ACC112 (cell line): ENCODE measurements at regions not wholly inside any gene's neighbourhood (a gene's known extent, or its start where the extent isn't known, plus 50 kb on each side); places are given as distances from the start of the nearest gene placed in this dataset.

Source experiments
- H2AFZ ChIP-seq: fragments of 200-600 bp; sonication (generic); one replicate; pipeline ENCODE4 v1.6.0; 2017; ENCODE audit warnings: antibody characterized with exemption, low read length; ENCODE audit not compliant: unreplicated experiment
- H3K27ac ChIP-seq: fragments of 200-600 bp; sonication (generic); 2 replicates; pipeline ENCODE4 v1.5.1; 2014; ENCODE audit warnings: low read depth, mild to moderate bottlenecking, antibody characterized with exemption, low read length, moderate library complexity
- H3K27me3 ChIP-seq: fragments of 200-600 bp; sonication (generic); 2 replicates; pipeline ENCODE4 v1.6.1; 2014; ENCODE audit warnings: mild to moderate bottlenecking, antibody characterized with exemption, low read length, moderate library complexity, mixed read lengths; ENCODE audit not compliant: insufficient read depth
- H3K36me3 ChIP-seq: fragments of 200-600 bp; sonication (generic); 2 replicates; pipeline ENCODE4 v1.6.1; 2016; ENCODE audit warnings: mild to moderate bottlenecking, antibody characterized with exemption, low read length, moderate library complexity, mixed read lengths; ENCODE audit not compliant: insufficient read depth
- H3K4me1 ChIP-seq: fragments of 200-600 bp; sonication (generic); one replicate; pipeline ENCODE4 v1.6.1; 2016; ENCODE audit warnings: low read length, mixed read lengths; ENCODE audit not compliant: insufficient read depth, unreplicated experiment, control insufficient read depth
- H3K4me3 ChIP-seq: fragments of 200-600 bp; sonication (generic); 2 replicates; pipeline ENCODE4 v1.5.1; 2014; ENCODE audit warnings: mild to moderate bottlenecking, low read depth, low read length
- H3K79me2 ChIP-seq: fragments of 200-600 bp; sonication (generic); one replicate; pipeline ENCODE4 v1.6.0; 2016; ENCODE audit warnings: low read length; ENCODE audit not compliant: control insufficient read depth, unreplicated experiment, insufficient read depth

DNA sequence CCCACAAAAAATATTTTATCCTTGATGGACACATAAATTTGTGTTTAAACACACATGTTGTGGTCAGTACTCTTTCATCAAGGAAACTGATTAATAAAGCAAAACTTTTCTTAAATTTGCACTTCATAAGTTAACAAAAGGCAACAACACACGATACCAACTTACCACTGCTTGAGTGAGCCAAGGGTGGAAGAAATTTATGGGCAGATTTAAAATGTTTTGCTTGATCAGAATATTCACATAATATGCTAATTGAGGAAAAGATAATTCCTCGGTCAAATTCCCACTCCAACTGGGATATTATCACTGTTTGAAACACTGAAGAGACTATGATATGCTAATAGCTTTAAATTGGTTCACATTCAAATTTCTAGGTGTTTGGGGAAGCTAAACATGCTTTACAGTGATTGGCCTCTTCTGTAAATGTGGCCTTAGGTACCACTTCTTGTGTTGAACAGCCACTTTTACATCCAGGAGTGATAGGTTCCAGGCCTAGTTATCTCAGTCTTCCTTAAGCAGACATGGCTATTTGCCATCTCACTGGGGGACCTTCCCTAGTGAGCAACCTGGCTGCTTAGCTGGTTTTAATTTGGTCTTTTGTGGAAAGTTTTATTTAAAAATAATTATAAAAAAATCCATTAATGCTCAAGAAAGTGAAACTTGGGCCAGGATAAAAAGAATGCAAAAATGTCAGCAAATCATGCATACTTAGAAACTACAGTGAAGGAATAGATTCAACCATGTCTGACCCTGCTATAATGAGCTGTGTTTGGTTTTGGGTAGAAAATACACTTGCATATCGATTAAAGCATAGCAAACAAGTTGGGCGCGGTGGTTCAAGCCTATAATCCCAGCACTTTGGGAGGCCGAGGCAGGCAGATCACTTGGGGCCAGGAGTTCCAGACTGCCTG is 221.2 kb upstream of the MAP3K7 start:
- H3K27me3 ChIP-seq, result no peaks in the 10 kb centered on the region
- no peak overlapping the region for H3K27ac ChIP-seq
- H3K4me3 ChIP-seq, result no peak overlapping the region
- H3K4me1 ChIP-seq, result no peaks in the 10 kb centered on the region
- no peak overlapping the region for H2AFZ ChIP-seq
- H3K36me3 ChIP-seq, result no peaks in the 10 kb centered on the region
- no peaks in the 10 kb centered on the region for H3K79me2 ChIP-seq

DNA sequence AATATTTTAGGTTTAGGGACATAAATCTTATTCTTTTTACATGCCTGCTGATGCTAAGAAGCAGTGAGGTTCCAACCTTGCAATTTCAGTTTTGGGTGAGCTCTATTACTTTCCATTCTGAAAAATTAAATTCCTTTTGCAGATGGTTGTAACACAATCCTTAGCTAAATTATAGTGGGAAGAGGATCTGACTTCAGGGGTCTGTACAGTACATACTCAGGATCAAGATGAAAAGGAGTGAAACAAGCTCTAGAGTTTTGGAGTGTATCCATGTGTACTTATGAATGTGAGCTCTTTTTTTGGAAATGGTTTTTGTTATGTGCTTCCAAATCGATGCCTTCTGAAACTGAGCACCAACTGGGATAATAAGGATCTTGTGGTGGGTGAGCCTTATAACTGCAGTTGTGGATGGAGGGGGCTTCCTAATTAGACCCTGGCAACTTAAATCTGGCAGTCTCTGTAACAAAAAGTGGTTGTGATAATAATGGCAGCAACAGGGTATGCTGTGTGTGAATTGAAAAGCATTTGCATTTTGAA is 218.8 kb upstream of the MAP3K7 start:
- no peaks in the 10 kb centered on the region for H3K4me1 ChIP-seq
- no peaks in the 10 kb centered on the region for H3K79me2 ChIP-seq
- H2AFZ ChIP-seq, result no peak overlapping the region
- no peaks in the 10 kb centered on the region for H3K36me3 ChIP-seq
- no peak overlapping the region for H3K4me3 ChIP-seq
- H3K27me3 ChIP-seq, result no peaks in the 10 kb centered on the region
- H3K27ac ChIP-seq, result no peak overlapping the region

- no peak overlapping the region for H2AFZ ChIP-seq
- H3K4me3 ChIP-seq, result no peak overlapping the region
- no peaks in the 10 kb centered on the region for H3K4me1 ChIP-seq
Observed at GRCh38 chr6:90803956-90804355, 217.1 kb upstream of the MAP3K7 start.

GRCh38 chr6:90795078-90795477 is 208.2 kb upstream of the MAP3K7 start:
- Histone ChIP-seq H3K79me2 (no peaks in the 10 kb centered on the region), H3K27ac (no peak overlapping the region), H3K27me3 (no peaks in the 10 kb centered on the region), H3K36me3 (no peaks in the 10 kb centered on the region), H2AFZ (no peak overlapping the region), H3K4me1 (no peaks in the 10 kb centered on the region), H3K4me3 (no peak overlapping the region)

More at GRCh38 chr6:90803956-90804355, 217.1 kb upstream of the MAP3K7 start:
- H3K27ac ChIP-seq, result no peak overlapping the region
- no peaks in the 10 kb centered on the region for H3K36me3 ChIP-seq
- H3K79me2 ChIP-seq, result no peaks in the 10 kb centered on the region
- no peaks in the 10 kb centered on the region for H3K27me3 ChIP-seq

GRCh38 chr6:90793771-90794170 is 206.9 kb upstream of the MAP3K7 start:
- Histone ChIP-seq H3K36me3 (no peaks in the 10 kb centered on the region), H3K27me3 (no peaks in the 10 kb centered on the region), H3K4me1 (no peaks in the 10 kb centered on the region), H3K27ac (no peak overlapping the region), H3K79me2 (no peaks in the 10 kb centered on the region), H3K4me3 (no peak overlapping the region), H2AFZ (no peak overlapping the region)

DNA sequence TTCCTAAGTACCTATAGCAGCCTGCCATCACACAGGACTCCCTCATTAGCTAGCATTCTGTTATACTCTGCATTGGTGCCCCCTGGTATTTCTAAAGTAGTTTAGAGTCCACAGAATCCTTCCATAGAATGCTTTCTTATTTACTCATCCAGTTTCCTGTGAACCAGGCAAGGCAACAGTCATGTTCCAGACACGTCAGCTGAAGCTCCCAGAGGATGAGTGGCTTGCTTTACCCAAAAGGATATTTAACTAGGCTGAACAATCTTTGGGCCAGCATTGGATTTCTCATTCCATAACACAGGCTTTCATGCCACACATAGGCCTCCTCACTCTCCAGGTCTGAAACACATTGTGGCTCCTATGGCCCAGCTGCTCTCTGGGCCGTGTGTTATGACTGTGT is 203.8 kb upstream of the MAP3K7 start:
- Histone ChIP-seq H3K27ac (no peak overlapping the region), H3K4me3 (no peak overlapping the region), H3K36me3 (no peaks in the 10 kb centered on the region), H3K79me2 (no peaks in the 10 kb centered on the region), H2AFZ (no peak overlapping the region), H3K27me3 (no peaks in the 10 kb centered on the region), H3K4me1 (no peaks in the 10 kb centered on the region)

- Histone ChIP-seq H3K4me1 (no peaks in the 10 kb centered on the region), H2AFZ (no peak overlapping the region), H3K4me3 (no peak overlapping the region), H3K79me2 (no peaks in the 10 kb centered on the region), H3K27ac (no peak overlapping the region), H3K36me3 (no peaks in the 10 kb centered on the region), H3K27me3 (no peaks in the 10 kb centered on the region)
Observed at GRCh38 chr6:90790058-90790457, 203.2 kb upstream of the MAP3K7 start.

DNA sequence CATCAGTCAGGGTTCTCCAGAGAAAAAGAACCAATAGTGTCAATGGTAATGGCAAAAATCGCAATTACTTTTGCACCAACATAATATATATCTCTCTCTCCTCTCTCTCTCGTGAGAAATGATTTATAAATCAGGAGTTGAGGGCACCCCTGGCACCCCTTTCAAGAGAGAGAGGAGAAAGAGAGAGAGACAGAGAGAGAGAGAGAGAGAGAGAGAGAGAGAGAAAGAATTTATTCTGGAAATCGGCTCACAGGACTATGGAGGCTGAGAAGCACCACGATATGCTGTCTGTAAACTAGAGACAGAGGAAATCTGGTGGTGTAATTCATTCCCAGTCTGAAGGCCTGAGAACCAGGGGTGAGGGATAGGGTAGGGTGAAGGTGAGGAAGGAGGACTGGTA is 201.9 kb upstream of the MAP3K7 start:
- Histone ChIP-seq H3K4me3 (no peak overlapping the region), H2AFZ (no peak overlapping the region), H3K27ac (no peak overlapping the region), H3K79me2 (no peaks in the 10 kb centered on the region), H3K27me3 (no peaks in the 10 kb centered on the region), H3K4me1 (no peaks in the 10 kb centered on the region), H3K36me3 (no peaks in the 10 kb centered on the region)

GRCh38 chr6:90787446-90787845 is 200.6 kb upstream of the MAP3K7 start:
- no peaks in the 10 kb centered on the region for H3K36me3 ChIP-seq
- no peaks in the 10 kb centered on the region for H3K4me1 ChIP-seq
- no peaks in the 10 kb centered on the region for H3K27me3 ChIP-seq
- H2AFZ ChIP-seq, result no peak overlapping the region
- H3K79me2 ChIP-seq, result no peaks in the 10 kb centered on the region
- no peak overlapping the region for H3K27ac ChIP-seq
- no peak overlapping the region for H3K4me3 ChIP-seq

DNA sequence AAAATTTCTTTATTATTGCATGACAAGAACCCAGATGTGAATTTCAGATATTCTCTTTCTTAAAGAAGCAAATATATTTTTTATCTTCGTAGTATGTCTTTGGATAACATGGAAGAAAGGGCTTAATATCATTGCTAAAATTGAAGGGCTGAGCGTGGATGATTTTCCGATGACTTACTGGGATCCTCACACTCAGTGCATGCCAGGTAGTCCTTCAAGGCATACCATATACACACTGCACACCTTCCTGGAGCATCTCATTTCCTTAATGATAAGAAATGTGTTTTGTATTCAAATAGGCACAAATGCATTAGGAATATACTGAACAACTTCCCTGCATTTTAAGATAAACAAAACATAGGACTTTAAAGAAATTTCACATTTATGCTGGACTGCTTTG is 193.9 kb upstream of the MAP3K7 start:
- Histone ChIP-seq H3K79me2 (no peaks in the 10 kb centered on the region), H3K4me3 (no peak overlapping the region), H3K4me1 (no peaks in the 10 kb centered on the region), H3K36me3 (no peaks in the 10 kb centered on the region), H3K27me3 (no peaks in the 10 kb centered on the region), H2AFZ (no peak overlapping the region), H3K27ac (no peak overlapping the region)

- Histone ChIP-seq H3K27ac (no peak overlapping the region), H3K27me3 (no peaks in the 10 kb centered on the region), H3K4me3 (no peak overlapping the region), H2AFZ (no peak overlapping the region), H3K79me2 (no peaks in the 10 kb centered on the region), H3K36me3 (no peaks in the 10 kb centered on the region), H3K4me1 (no peaks in the 10 kb centered on the region)
Observed at GRCh38 chr6:90780141-90780540, 193.3 kb upstream of the MAP3K7 start.
